ENCODE measurements at regions not wholly inside any gene's neighbourhood (a gene's known extent, or its start where the extent isn't known, plus 50 kb on each side); places are given as distances from the start of the nearest gene placed in this dataset.

GRCh38 chr5:106699796-106700195, 970.9 kb downstream of the EFNA5 start:
- Histone ChIP-seq H3K36me3 (ENCODE audit: control insufficient read depth in 4 of 4, insufficient read depth in 3 of 4, low read depth in 1 of 4, low read length in 3 of 4) (no peaks in the 10 kb centered on the region), H3K27me3 (ENCODE audit: control insufficient read depth in 4 of 4, insufficient read depth in 4 of 4, low read length in 3 of 4) (no peaks in the 10 kb centered on the region), H3K27ac (ENCODE audit: low read depth in 1 of 2, low read length in 2 of 2) (no peak overlapping the region), H3K9ac (ENCODE audit: low read depth in 1 of 2, low read length in 2 of 2) (no peak overlapping the region), H3K4me3 (ENCODE audit: low read depth in 1 of 3, low read length in 3 of 3) (no peak overlapping the region), H3K4me1 (ENCODE audit: control insufficient read depth in 4 of 4, insufficient read depth in 4 of 4, low read length in 3 of 4) (no peaks in the 10 kb centered on the region), H3K9me3 (ENCODE audit: control insufficient read depth in 4 of 4, low read length in 3 of 4) (no peaks in the 10 kb centered on the region)
- WGBS: 70% methylated on average over 1 of the region's 1 CpG
- TF ChIP-seq FOXA1 (IDR thresholded peaks at IDR 0.05) (no peak), REST (IDR thresholded peaks at IDR 0.05) (no peak), ZBTB33 (IDR thresholded peaks at IDR 0.05) (no peak), NR2F2 (IDR thresholded peaks at IDR 0.05) (no peak), RXRA (IDR thresholded peaks at IDR 0.05) (no peak), HNF4G (IDR thresholded peaks at IDR 0.05) (no peak), RAD21 (IDR thresholded peaks at IDR 0.05) (no peak), MAX (IDR thresholded peaks at IDR 0.05) (no peak), GABPA (IDR thresholded peaks at IDR 0.05 in 1 of 2, conservative IDR thresholded peaks at IDR 0.05 in 1 of 2) (no peak), YY1 (IDR thresholded peaks at IDR 0.05) (no peak), JUND (IDR thresholded peaks at IDR 0.05) (no peak), FOXA2 (IDR thresholded peaks at IDR 0.05) (no peak), SP1 (IDR thresholded peaks at IDR 0.05) (no peak), TAF1 (conservative IDR thresholded peaks at IDR 0.05) (no peak)
- no peak for DNase-seq (ENCODE audit: low spot score)

- TF ChIP-seq RAD21 (IDR thresholded peaks at IDR 0.05): no peak
- H3K9me3 ChIP-seq (ENCODE audit: control insufficient read depth in 4 of 4, low read length in 3 of 4): no peaks in the 10 kb centered on the region
- H3K27me3 ChIP-seq (ENCODE audit: control insufficient read depth in 4 of 4, insufficient read depth in 4 of 4, low read length in 3 of 4): no peaks in the 10 kb centered on the region
- H3K4me1 ChIP-seq (ENCODE audit: control insufficient read depth in 4 of 4, insufficient read depth in 4 of 4, low read length in 3 of 4): no peaks in the 10 kb centered on the region
- H3K9ac ChIP-seq (ENCODE audit: low read depth in 1 of 2, low read length in 2 of 2): no peak overlapping the region
- DNase-seq (ENCODE audit: low spot score): no peak
- WGBS: 47% methylated on average over 6 of the region's 6 CpGs
- H3K4me3 ChIP-seq (ENCODE audit: low read depth in 1 of 3, low read length in 3 of 3): no peak overlapping the region
- H3K36me3 ChIP-seq (ENCODE audit: control insufficient read depth in 4 of 4, insufficient read depth in 3 of 4, low read depth in 1 of 4, low read length in 3 of 4): no peaks in the 10 kb centered on the region
- no peak overlapping the region for H3K27ac ChIP-seq (ENCODE audit: low read depth in 1 of 2, low read length in 2 of 2)
These were observed 971.5 kb downstream of the EFNA5 start for GRCh38 chr5:106699198-106699597.

- no peaks in the 10 kb centered on the region for H3K36me3 ChIP-seq (ENCODE audit: control insufficient read depth in 4 of 4, insufficient read depth in 3 of 4, low read depth in 1 of 4, low read length in 3 of 4)
- DNase-seq (ENCODE audit: low spot score): no peak
- WGBS: 86% methylated on average over 5 of the region's 5 CpGs
- H3K27me3 ChIP-seq (ENCODE audit: control insufficient read depth in 4 of 4, insufficient read depth in 4 of 4, low read length in 3 of 4): no peaks in the 10 kb centered on the region
- no peak overlapping the region for H3K4me3 ChIP-seq (ENCODE audit: low read depth in 1 of 3, low read length in 3 of 3)
- no peak overlapping the region for H3K27ac ChIP-seq (ENCODE audit: low read depth in 1 of 2, low read length in 2 of 2)
- H3K9me3 ChIP-seq (ENCODE audit: control insufficient read depth in 4 of 4, low read length in 3 of 4): no peaks in the 10 kb centered on the region
- H3K4me1 ChIP-seq (ENCODE audit: control insufficient read depth in 4 of 4, insufficient read depth in 4 of 4, low read length in 3 of 4): no peaks in the 10 kb centered on the region
- no peak for TF ChIP-seq EGR1 (IDR thresholded peaks at IDR 0.05; ENCODE audit: low read depth in 2 of 2)
- no peak for TF ChIP-seq NR2F2 (IDR thresholded peaks at IDR 0.05)
- no peak for TF ChIP-seq REST (IDR thresholded peaks at IDR 0.05)
- no peak for TF ChIP-seq GABPA (IDR thresholded peaks at IDR 0.05 in 1 of 2, conservative IDR thresholded peaks at IDR 0.05 in 1 of 2)
- no peak for TF ChIP-seq JUND (IDR thresholded peaks at IDR 0.05)
- TF ChIP-seq MAX (IDR thresholded peaks at IDR 0.05): no peak
- TF ChIP-seq FOXA1 (IDR thresholded peaks at IDR 0.05): no peak
- no peak for TF ChIP-seq YY1 (IDR thresholded peaks at IDR 0.05)
- no peak for TF ChIP-seq CTCF (IDR thresholded peaks at IDR 0.05; ENCODE audit: low read depth, low read length, missing input control)
- H3K9ac ChIP-seq (ENCODE audit: low read depth in 1 of 2, low read length in 2 of 2): no peak overlapping the region
These were observed 972.6 kb downstream of the EFNA5 start for GRCh38 chr5:106698169-106698568.

Measured in liver (tissue), 8 donors.